ENCODE measurements at regions not wholly inside any gene's neighbourhood (a gene's known extent, or its start where the extent isn't known, plus 50 kb on each side); places are given as distances from the start of the nearest gene placed in this dataset.

DNA sequence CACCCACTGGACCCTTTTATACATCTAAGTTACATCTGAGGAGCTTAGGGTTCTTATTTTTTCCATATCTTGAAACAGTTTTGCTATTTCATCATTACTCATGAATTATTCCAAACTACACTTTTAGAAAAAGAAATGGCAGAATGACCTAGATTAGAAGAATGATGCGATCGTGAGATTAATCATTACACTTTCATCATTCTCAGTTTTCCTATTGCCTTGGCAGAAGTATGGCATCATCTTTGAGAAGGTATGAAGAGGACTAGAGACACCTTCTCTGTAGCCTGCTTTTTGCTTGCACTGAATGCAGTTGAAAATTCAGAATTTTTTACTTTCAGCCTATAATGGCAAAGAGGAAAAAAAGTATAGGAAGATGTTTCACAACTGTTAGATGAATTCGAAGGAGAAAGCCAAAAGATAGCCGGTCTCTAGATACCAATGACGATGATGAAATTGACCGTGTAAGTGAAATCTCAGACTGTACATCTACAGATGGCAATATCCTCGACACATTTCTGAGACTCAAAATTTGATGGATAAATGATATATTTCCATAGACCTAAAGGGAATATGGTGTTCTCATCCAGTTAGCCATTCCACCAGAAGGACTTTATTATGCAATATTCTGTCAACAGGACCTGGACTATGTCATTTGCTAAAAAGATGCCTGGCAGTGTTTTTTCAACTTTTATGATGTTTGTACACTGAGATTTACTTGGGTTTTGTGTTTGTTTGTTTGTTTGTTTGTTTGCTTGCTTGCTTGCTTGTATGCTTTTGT, 191.8 kb downstream of the TOMM20 start:
- no peak for DNase-seq (ENCODE audit: low read depth)

DNA sequence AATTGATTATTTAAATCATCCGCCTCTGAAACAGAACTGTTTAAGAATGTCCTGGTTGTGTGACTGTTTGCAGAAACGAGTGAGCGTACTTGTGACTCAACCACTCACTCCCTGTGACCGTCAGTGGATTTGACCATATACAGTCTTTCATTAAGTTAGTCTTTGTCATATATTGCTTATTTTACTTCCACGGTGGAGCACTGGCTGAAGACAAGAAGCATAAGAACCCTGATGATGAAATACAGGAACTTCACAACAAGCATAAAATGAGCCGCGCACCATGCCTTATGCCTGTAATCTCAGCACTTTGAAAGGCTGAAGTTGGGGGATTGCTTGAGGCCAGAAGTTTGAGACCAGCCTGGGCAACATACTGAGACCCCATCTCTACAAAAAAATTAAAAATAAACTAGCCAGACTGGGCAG, 194.0 kb downstream of the TOMM20 start:
- DNase-seq (ENCODE audit: low read depth), result no peak

DNA sequence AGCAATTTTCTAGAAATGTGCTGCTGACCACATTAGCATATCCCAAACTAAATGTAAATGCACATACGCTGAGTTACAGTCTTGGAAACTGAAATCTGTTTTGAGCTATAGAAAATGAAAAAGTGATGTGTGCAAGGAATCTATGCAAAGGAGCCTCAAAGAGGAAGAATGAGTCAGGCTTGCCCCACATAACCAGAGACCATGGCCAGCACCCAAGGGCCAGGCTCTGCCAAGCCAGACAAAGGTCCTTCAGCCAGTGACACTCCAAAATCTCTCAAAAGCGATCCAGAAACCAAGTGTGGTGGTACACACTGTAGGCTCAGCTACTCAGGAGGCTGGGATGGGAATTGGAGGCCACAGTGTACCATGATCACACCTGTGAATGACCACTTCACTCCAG, 195.2 kb downstream of the TOMM20 start:
- no peak for DNase-seq (ENCODE audit: low read depth)

DNA sequence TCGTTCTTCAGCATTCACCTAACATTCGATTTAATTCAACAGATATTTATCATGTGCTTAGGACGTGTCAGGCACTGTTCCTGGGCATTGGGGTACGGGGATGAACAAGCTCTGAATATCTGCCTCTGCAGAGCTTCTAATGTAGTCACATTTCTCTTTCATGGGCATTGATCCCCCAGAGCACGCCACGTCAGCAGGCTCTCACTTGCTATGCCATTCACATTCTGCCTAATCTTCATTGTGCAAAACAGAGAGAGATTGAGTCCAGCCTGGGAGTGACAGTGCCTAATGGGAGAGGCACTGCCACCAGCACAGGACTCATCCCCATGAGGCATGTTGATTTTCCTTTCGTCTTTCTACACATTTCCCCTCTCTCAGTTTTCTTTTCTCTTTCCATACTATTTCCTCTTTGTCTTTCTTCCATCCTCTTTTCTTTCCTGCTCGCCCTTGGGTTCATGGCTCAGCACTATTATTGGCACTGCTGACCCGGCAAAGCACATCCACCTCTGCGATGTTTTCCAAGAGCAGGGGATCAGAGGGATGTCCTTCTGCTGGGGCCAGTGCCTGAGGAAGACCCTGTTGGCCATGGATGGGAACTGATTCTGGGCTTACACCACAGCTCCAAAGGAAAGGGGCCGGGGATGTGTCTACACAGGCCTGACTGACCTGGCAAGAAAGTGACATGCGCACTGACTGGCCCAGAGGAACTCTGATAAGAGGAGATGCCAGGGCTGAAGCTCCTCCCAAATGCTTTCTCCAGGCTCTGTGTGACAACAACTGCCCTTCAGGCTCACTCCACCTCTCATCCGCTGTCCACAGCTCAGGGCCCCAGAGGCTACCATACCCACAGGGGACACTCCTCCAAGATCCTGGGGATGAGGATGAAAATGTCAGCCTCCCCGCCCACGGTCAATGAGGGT, 195.9 kb downstream of the TOMM20 start:
- no peak for DNase-seq (ENCODE audit: low read depth)

DNA sequence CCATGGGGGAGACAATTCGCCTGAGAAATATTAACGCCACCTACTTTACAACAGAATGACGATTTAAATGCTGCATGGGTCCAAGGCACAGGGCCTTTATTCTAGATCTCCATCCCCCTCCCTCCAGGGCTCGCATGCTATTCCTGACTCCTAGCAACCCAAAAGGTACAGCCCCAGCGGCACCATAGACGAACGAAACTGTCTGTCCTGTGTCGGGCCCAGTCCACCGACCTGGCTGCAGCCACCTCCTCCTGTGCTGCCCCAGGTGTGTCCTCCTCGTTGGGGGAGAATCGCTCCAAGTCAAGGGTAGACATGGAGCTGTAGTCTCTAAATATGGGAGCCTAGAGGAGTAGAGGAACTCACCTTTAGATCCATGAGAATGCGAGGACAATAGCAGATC, 196.5 kb downstream of the TOMM20 start:
- no peak for DNase-seq (ENCODE audit: low read depth)

GRCh38 chr1:234931404-234931973, 197.1 kb downstream of the TOMM20 start:
- DNase-seq (ENCODE audit: low read depth), result no peak

- DNase-seq (ENCODE audit: low read depth), result no peak
Observed at GRCh38 chr1:234929369-234929768, 199.3 kb downstream of the TOMM20 start.

GRCh38 chr1:234928642-234929041, 200.0 kb downstream of the TOMM20 start:
- no peak for DNase-seq (ENCODE audit: low read depth)

- DNase-seq (ENCODE audit: low read depth), result no peak
Observed at GRCh38 chr1:234927971-234928640, 200.5 kb downstream of the TOMM20 start.

DNA sequence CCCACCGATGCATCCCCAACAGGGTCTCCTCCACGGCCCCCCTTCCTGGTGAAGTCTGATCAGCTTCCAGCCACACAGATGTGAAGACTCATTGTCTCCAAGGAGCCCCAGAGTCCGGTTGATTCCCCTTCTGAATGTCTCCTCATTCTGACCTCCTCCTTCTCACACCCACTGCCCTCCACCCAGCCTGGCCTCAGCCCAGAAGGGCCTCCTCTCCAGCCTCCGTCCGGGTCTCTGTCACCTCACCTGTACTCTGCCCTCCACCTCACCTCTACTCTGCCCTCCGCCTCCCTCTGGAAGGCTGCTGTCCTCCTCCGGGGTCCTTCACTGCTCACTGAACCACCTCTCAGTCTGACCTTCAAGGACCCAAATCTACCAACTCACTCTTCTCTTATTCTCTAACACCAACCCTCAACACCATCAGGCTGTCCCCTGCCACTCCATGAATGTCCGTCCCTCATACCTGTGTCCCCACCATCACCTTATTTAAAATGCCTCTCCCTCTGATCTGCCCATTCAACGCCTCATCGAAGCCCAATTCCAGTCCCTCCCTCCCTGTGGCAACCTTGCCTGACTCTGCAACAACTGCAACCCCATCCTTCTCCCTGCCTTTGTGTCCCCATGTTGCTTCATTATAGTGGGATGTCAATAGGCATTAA, 201.2 kb downstream of the TOMM20 start:
- no peak for DNase-seq (ENCODE audit: low read depth)

DNA sequence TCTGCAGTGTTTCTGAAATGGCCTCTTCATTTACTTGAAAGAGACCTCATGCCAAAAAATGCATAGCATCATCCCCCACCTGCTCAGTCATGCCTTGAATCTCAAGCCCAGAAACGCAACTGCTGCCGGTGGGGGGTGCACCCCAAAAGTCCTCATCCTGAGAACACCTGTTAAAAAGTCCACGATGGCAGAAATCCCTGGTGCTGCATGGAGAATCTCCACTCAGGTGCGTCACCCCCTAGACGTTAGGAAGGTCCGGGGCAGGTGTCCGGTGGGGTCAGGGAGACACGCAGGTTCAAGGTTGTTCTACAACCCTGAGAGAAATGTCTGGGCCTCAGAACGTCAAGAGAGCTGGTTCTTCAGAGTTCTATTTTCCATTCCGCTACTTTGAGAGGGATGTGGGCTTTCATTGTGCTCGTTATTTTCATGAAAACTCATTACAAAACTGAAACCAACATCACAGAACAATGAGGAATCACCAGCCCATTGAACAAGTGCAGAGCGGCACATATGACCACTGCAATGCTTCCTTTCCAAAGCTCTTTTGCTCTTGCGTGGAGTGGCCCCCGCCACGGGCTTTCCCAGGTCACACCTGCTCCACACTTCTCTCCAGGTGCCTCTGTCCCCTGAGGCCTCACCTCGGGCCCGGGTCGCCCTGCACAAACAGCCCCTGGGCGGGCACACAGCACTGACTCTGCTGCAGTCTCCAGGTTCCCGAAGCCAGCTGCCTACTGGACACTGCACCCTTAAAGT, 201.9 kb downstream of the TOMM20 start:
- no peak for DNase-seq (ENCODE audit: low read depth)

DNA sequence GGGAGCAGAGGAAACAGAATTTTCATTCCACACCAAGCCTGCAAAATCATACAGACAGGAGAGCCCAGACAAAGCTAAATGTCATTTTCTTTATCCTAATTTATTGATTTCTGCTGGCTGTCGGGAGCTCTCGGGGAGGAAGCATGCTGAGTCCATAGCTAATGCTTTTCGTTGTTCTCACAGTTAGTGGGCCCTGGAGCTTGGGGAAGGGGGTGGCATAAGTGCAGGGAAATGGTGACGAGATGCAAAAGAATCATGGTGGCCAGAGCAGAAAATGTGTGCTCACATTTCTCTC, 202.4 kb downstream of the TOMM20 start:
- no peak for DNase-seq (ENCODE audit: low read depth)

DNA sequence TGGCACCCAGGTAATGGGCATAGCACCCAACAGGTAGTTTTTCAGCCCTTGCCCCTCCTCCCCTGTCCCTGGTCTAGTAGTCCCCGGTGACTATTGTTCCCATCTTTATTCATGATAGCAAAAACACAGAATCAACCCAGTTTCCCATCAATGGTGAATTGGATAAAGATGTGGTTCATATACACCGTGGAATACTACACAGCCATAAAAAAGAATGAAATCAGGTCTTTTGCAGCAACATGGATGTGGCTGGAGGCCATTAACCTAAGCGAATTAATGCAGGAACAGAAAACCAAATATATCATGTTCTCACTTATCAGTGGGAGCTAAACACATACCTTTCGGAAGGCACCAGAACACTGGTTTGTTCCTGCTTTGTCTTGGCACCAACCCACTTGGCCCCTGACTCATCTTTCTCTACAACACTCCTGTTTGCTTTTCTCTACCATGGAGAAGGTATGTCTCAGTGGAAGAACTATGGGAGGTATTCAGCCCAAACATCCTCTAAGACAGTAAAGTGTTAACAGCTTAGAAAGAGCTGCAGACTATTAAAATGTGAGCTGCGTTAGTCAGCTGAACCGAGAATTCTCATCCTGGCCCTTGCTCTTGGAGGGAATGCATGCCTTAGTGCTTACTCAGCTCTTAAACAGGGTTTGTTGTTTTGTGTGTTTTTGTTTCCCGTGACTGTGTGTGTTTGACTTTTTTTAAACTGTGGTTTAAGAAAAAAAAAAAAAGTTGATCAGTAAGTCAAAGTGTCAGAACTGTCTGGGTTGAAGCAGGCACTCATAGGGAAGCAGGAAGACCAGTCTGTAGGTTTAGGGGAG, 203.0 kb downstream of the TOMM20 start:
- DNase-seq (ENCODE audit: low read depth), result peak; percentile 97

DNA sequence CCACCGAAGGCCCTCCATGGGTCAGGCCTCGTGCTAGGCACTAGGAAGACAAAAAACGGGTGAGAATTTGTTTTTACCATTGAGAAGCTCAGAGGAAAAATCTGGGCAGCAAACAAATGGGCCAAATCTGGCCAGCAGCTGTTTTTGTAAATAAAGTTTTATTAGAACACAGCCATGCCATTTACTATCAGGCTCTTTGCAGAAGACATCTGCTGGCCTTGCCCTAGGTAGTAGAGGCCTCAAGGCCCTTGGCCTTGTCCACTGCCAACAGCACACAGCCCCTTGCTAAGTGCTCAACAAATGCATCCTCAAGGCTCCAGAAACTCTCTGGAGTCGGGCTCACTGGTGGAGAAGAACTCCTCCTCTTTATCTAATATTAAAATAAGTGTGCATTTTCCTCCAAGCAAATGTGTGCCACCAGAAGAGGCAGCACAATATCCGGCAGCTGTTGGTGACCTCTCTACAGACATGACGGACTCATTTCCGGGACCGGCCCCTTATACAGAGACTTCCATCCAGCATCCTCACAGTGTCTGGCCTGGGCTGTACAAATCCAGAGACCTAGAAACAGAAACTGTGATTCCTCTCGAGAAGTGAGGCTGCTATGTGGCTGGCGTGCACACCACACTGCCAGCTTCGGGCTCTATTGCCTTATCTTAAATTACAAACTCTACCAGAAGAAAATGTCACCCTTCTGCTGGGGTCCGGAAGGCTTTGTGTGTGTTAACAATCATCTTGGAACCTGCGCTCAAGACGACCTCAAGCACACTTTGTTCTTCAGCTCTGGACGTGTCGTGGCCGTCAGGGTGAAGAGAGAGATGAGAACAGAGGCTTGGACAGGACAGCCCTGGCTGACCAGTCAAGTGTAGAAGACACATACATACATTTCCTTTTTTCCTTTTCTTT, 203.9 kb downstream of the TOMM20 start:
- no peak for DNase-seq (ENCODE audit: low read depth)

DNA sequence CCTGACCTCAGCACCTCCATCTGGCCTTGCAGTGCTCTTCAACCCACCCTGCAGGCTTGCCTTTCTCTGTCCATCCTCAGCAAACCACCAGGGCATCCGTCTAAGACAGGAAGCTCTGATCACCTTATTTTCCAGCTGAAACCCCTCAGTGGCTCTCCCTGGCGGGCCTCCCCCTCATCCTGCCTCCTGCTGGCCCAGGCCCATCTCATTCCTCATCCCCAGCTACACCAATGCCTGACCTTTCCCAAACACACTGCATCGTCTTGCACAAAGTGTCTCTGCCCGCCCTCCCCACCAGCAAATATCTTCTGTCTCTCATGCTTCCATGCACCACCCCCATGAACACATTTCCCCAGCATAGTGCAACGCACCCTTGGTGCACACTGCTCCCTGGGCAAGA, 205.0 kb downstream of the TOMM20 start:
- no peak for DNase-seq (ENCODE audit: low read depth)

GRCh38 chr1:234922987-234923386, 205.7 kb downstream of the TOMM20 start:
- DNase-seq (ENCODE audit: low read depth), result no peak

GRCh38 chr1:234921266-234922062, 207.2 kb downstream of the TOMM20 start:
- DNase-seq (ENCODE audit: low read depth), result no peak

DNA sequence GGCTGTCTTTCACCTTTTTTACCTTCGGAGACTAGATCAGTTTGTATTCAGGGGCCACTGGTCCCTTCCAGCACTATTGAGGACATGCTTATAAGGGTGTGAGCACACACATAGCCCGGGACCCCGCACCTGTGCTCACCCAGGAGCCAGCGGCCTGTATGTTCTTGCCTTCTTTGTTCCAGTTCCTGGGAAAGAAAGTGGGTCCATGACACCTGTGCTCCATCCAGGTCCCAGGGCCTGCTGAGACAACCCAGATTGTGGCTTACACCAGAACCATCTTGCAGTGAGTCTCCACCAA, 207.8 kb downstream of the TOMM20 start:
- no peak for DNase-seq (ENCODE audit: low read depth)
